ENCODE measurements at regions not wholly inside any gene's neighbourhood (a gene's known extent, or its start where the extent isn't known, plus 50 kb on each side); places are given as distances from the start of the nearest gene placed in this dataset.
A peak's percentile ranks its signal among the peaks of the same experiment; 100 is the strongest.

GRCh38 chr1:163773396-163773795 lies 451.6 kb downstream of the NUF2 start:
- Histone ChIP-seq H3K4me3 (no peak overlapping the region), H3K27me3 (no peaks in the 10 kb centered on the region), H3K36me3 (no peaks in the 10 kb centered on the region), H3K4me1 (peaks cover 0 to 5% (median 0%) of the 10 kb centered on the region in 12 donors), H3K9me3 (peaks cover 0 to 5% (median 0%) of the 10 kb centered on the region in 12 donors), H3K27ac (no peak overlapping the region)
- 90 to 93% (median 92%) methylated on average over 2 of the region's 2 CpGs for WGBS, 4 donors
- ATAC-seq (no peak), DNase-seq (no peak)
- TF ChIP-seq POLR2A (IDR thresholded peaks at IDR 0.05) (no peak), CTCF (IDR thresholded peaks at IDR 0.05) (no peak)
- intact Hi-C loops (cut with DNase I): no loop called here

GRCh38 chr1:163774401-163774945 lies 452.7 kb downstream of the NUF2 start:
- no peak for ATAC-seq
- H3K27ac ChIP-seq: no peak overlapping the region
- H3K36me3 ChIP-seq: no peaks in the 10 kb centered on the region
- H3K4me1 ChIP-seq: peaks cover 0 to 5% (median 0%) of the 10 kb centered on the region in 12 donors
- H3K9me3 ChIP-seq: peaks cover 0 to 12% (median 0%) of the 10 kb centered on the region in 12 donors
- TF ChIP-seq CTCF (IDR thresholded peaks at IDR 0.05): no peak
- TF ChIP-seq POLR2A (IDR thresholded peaks at IDR 0.05): no peak
- intact Hi-C loops (cut with DNase I): no loop called here
- 78 to 80% (median 79%) methylated on average over 9 of the region's 9 CpGs for WGBS, 4 donors
- DNase-seq: no peak
- H3K4me3 ChIP-seq: no peak overlapping the region
- H3K27me3 ChIP-seq: no peaks in the 10 kb centered on the region

- no peaks in the 10 kb centered on the region for H3K36me3 ChIP-seq
- DNase-seq (no peak), ATAC-seq (no peak)
- peaks cover 0 to 18% (median under 1%) of the 10 kb centered on the region in 12 donors for H3K9me3 ChIP-seq
- H3K4me1 ChIP-seq: peaks cover 0 to 5% (median 0%) of the 10 kb centered on the region in 12 donors
- TF ChIP-seq POLR2A (IDR thresholded peaks at IDR 0.05) (no peak), CTCF (IDR thresholded peaks at IDR 0.05) (no peak)
- no peak overlapping the region for H3K27ac ChIP-seq
- WGBS, 4 donors: 34 to 46% (median 40%) methylated on average over 8 of the region's 8 CpGs
- no peaks in the 10 kb centered on the region for H3K27me3 ChIP-seq
- H3K4me3 ChIP-seq: no peak overlapping the region
- intact Hi-C loops (cut with DNase I): no loop called here
These were observed 453.3 kb downstream of the NUF2 start for GRCh38 chr1:163774978-163775620.

GRCh38 chr1:163777205-163777604 lies 455.5 kb downstream of the NUF2 start:
- intact Hi-C loops (cut with DNase I): no loop called here
- Histone ChIP-seq H3K9me3 (peaks cover 0 to 36% (median 13%) of the 10 kb centered on the region in 12 donors), H3K36me3 (no peaks in the 10 kb centered on the region), H3K27me3 (no peaks in the 10 kb centered on the region), H3K4me1 (peaks cover 0 to 5% (median 0%) of the 10 kb centered on the region in 12 donors), H3K27ac (no peak overlapping the region), H3K4me3 (no peak overlapping the region)
- ATAC-seq (peak in 3 of 4 donors; percentile 52 to 64 (median 53)), DNase-seq (no peak)
- TF ChIP-seq POLR2A (IDR thresholded peaks at IDR 0.05): no peak
- TF ChIP-seq CTCF (IDR thresholded peaks at IDR 0.05): no peak

Data from heart left ventricle (tissue), 16 donors.